H1 (cell line): ENCODE measurements at regions not wholly inside any gene's neighbourhood (a gene's known extent, or its start where the extent isn't known, plus 50 kb on each side); places are given as distances from the start of the nearest gene placed in this dataset.

Experiments
- CTCF ChIA-PET: fragments of 300-600 bp; sonication (Branson Sonifier 250); formaldehyde crosslinking; loops from one replicate; lab custom pipeline; 2021; ENCODE audit not compliant: partially characterized antibody; lab: Charles Lee
- POLR2A ChIA-PET: fragments of 300-600 bp; sonication (Branson Sonifier 250); formaldehyde crosslinking; loops from one replicate; lab custom pipeline; 2021; ENCODE audit warnings: inconsistent platforms; ENCODE audit not compliant: partially characterized antibody; lab: Charles Lee
- DNase-seq, 2 experiments: peaks; one replicate each; pipeline versions ENCODE4 v3.0.0 to v3.0.0-alpha.2; 2010 to 2022; ENCODE audit warnings: low spot score in 2 of 2, low read depth in 1 of 2, mixed read lengths in 1 of 2
- FAIRE-seq: peaks from 2 replicates; lab custom pipeline; 2011; peaks lifted over from hg19 to GRCh38; lab: Jason Lieb, UNC
- H2AFZ ChIP-seq: 2 replicates; pipeline ENCODE4 v1.8.1; 2012; ENCODE audit warnings: low read length, inconsistent platforms
- H2AK5ac ChIP-seq: 2 replicates; pipeline ENCODE4 v1.6.1; 2013; ENCODE audit warnings: low read depth, low read length
- H2BK120ac ChIP-seq: replicated peaks from 2 replicates; pipeline ENCODE3; 2013; ENCODE audit warnings: low read depth, low read length, inconsistent platforms
- H2BK12ac ChIP-seq: 2 replicates; pipeline ENCODE4 v1.6.1; 2013; ENCODE audit warnings: low read depth, low read length
- H2BK15ac ChIP-seq: 2 replicates; pipeline ENCODE4 v1.6.1; 2013; ENCODE audit warnings: low read length
- H2BK20ac ChIP-seq: 2 replicates; pipeline ENCODE4 v1.6.1; 2013; ENCODE audit warnings: low read length
- H2BK5ac ChIP-seq: 2 replicates; pipeline ENCODE4 v1.6.1; 2013; ENCODE audit warnings: low read depth, low read length
- H3K14ac ChIP-seq: 2 replicates; pipeline ENCODE4 v1.6.1; 2013; ENCODE audit warnings: inconsistent platforms; ENCODE audit not compliant: insufficient read length
- H3K18ac ChIP-seq: 2 replicates; pipeline ENCODE4 v1.6.1; 2013; ENCODE audit warnings: low read length; ENCODE audit errors: extremely low read depth
- H3K23ac ChIP-seq: 2 replicates; pipeline ENCODE4 v1.6.1; 2013; ENCODE audit warnings: inconsistent platforms; ENCODE audit not compliant: insufficient read length
- H3K23me2 ChIP-seq: 2 replicates; pipeline ENCODE4 v1.6.1; 2013; ENCODE audit warnings: low read depth, low read length
- H3K27ac ChIP-seq: 2 replicates; pipeline ENCODE4 v1.6.1; 2011; ENCODE audit warnings: low read depth, low read length, inconsistent platforms
- H3K27me3 ChIP-seq, 4 experiments: replicated peaks in 1 of 4; 1 replicate in 1 of 4; 2 replicates in 3 of 4; pipeline versions ENCODE4 v1.6.1 to v1.8.1; 2011 to 2013; ENCODE audit warnings: low read length in 3 of 4, mild to moderate bottlenecking in 3 of 4, inconsistent platforms in 2 of 4, mixed read lengths in 2 of 4, moderate library complexity in 1 of 4; ENCODE audit not compliant: control insufficient read depth in 3 of 4, insufficient read depth in 3 of 4; ENCODE audit errors: extremely low read depth in 1 of 4
- H3K36me3 ChIP-seq, 4 experiments: 2 replicates each; pipeline versions ENCODE4 v1.6.1 to v1.8.1; 2011 to 2013; ENCODE audit warnings: mild to moderate bottlenecking in 4 of 4, low read length in 3 of 4, moderate library complexity in 2 of 4, control low read depth in 1 of 4, inconsistent platforms in 1 of 4; ENCODE audit not compliant: insufficient read depth in 4 of 4, control insufficient read depth in 2 of 4
- H3K4ac ChIP-seq: replicated peaks from 2 replicates; pipeline ENCODE3; 2013; ENCODE audit warnings: low read length, low read depth, mixed read lengths, inconsistent platforms; ENCODE audit not compliant: insufficient read length
- H3K4me1 ChIP-seq, 4 experiments: replicated peaks in 1 of 4; 1 replicate in 1 of 4; 2 replicates in 3 of 4; pipeline versions ENCODE4 v1.6.1 to v1.8.1; 2011 to 2013; ENCODE audit warnings: low read length in 3 of 4, inconsistent platforms in 2 of 4, mixed read lengths in 1 of 4; ENCODE audit not compliant: insufficient read depth in 4 of 4, control insufficient read depth in 3 of 4
- H3K4me2 ChIP-seq, 2 experiments: 2 replicates each; pipeline versions ENCODE4 v1.6.1 to v1.8.1; 2011 to 2013; ENCODE audit warnings: low read depth in 2 of 2, low read length in 2 of 2, control low read depth in 1 of 2, inconsistent platforms in 1 of 2, mild to moderate bottlenecking in 1 of 2; ENCODE audit not compliant: insufficient read depth in 1 of 2
- H3K4me3 ChIP-seq, 4 experiments: fragments of 200-600, 300-600 bp in 1 of 4; sonication (generic), shearing (Covaris generic), sonication (Bioruptor Twin) in 1 of 4; 2 replicates each; pipeline versions ENCODE4 v1.5.1 to v1.8.1; 2011 to 2016; ENCODE audit warnings: low read length in 4 of 4, low read depth in 3 of 4, control low read depth in 2 of 4, inconsistent platforms in 2 of 4, mild to moderate bottlenecking in 2 of 4, mixed read lengths in 1 of 4, moderate library complexity in 1 of 4; ENCODE audit not compliant: insufficient read depth in 2 of 4; ENCODE audit errors: extremely low read depth in 1 of 4
- H3K56ac ChIP-seq: replicated peaks from 2 replicates; pipeline ENCODE3; 2013; ENCODE audit warnings: low read depth, mild to moderate bottlenecking, mixed read lengths, low read length, inconsistent platforms; ENCODE audit not compliant: insufficient read length
- H3K79me1 ChIP-seq: 2 replicates; pipeline ENCODE4 v1.6.1; 2013; ENCODE audit warnings: low read depth, low read length, control low read depth
- H3K79me2 ChIP-seq, 2 experiments: 2 replicates each; pipeline versions ENCODE4 v1.6.1 to v1.8.1; 2012 to 2013; ENCODE audit warnings: low read length in 2 of 2, mild to moderate bottlenecking in 2 of 2, inconsistent platforms in 1 of 2; ENCODE audit not compliant: insufficient read depth in 2 of 2, control insufficient read depth in 1 of 2
- H3K9ac ChIP-seq, 4 experiments: replicated peaks in 1 of 4; 1 replicate in 1 of 4; 2 replicates in 3 of 4; pipeline versions ENCODE4 v1.6.1 to v1.8.1; 2011 to 2013; ENCODE audit warnings: low read depth in 3 of 4, low read length in 3 of 4, control low read depth in 2 of 4, mild to moderate bottlenecking in 2 of 4, moderate library complexity in 2 of 4, inconsistent platforms in 1 of 4; ENCODE audit errors: extremely low read depth in 1 of 4
- H3K9me3 ChIP-seq, 2 experiments: 2 replicates each; pipeline versions ENCODE4 v1.6.1 to v1.8.1; 2012 to 2013; ENCODE audit warnings: mild to moderate bottlenecking in 2 of 2, moderate library complexity in 2 of 2, control low read depth in 1 of 2, inconsistent platforms in 1 of 2, low read depth in 1 of 2, low read length in 1 of 2, mixed read lengths in 1 of 2; ENCODE audit not compliant: insufficient read depth in 2 of 2
- H4K20me1 ChIP-seq, 2 experiments: replicated peaks in 1 of 2; 2 replicates each; pipeline versions ENCODE3 to v1.8.1; 2011 to 2013; ENCODE audit warnings: inconsistent platforms in 2 of 2, low read length in 2 of 2, mild to moderate bottlenecking in 1 of 2; ENCODE audit not compliant: insufficient read depth in 2 of 2, control insufficient read depth in 1 of 2
- H4K5ac ChIP-seq: 2 replicates; pipeline ENCODE4 v1.6.1; 2013; ENCODE audit warnings: low read length, low read depth, mixed read lengths, inconsistent platforms; ENCODE audit not compliant: insufficient read length
- H4K8ac ChIP-seq: 2 replicates; pipeline ENCODE4 v1.8.0; 2013; ENCODE audit warnings: mild to moderate bottlenecking, moderate library complexity, low read length, inconsistent platforms; ENCODE audit not compliant: insufficient read depth; ENCODE audit errors: extremely low read depth
- H4K91ac ChIP-seq: replicated peaks from 2 replicates; pipeline ENCODE3; 2013; ENCODE audit warnings: low read length, mixed read lengths, inconsistent platforms; ENCODE audit not compliant: insufficient read length
- GTF2F1 ChIP-seq: IDR thresholded peaks from 2 replicates; pipeline ENCODE4 v1.6.1; 2012; ENCODE audit warnings: low read depth, low read length, improper control_type of control experiment, borderline replicate concordance
- JUN ChIP-seq: IDR thresholded peaks from 2 replicates; pipeline ENCODE4 v1.6.1; 2011; ENCODE audit warnings: low read depth, mild to moderate bottlenecking, improper control_type of control experiment, low read length
- POLR2A ChIP-seq, 2 experiments: IDR thresholded peaks; 1 replicate in 1 of 2; 2 replicates in 1 of 2; pipeline ENCODE4 v1.6.1; 2011; ENCODE audit warnings: low read depth in 2 of 2, low read length in 2 of 2, mild to moderate bottlenecking in 2 of 2; ENCODE audit errors: control extremely low read depth in 1 of 2
- RNF2 ChIP-seq: fragments of 200-900, 300-1000 bp; sonication (generic); IDR thresholded peaks from 2 replicates; pipeline ENCODE4 v1.7.1; 2016; ENCODE audit warnings: borderline replicate concordance, low read depth, mild to moderate bottlenecking, antibody characterized with exemption, low read length; ENCODE audit not compliant: poor library complexity, severe bottlenecking; ENCODE audit errors: missing control alignments
- SIN3A ChIP-seq, 2 experiments: IDR thresholded peaks in 1 of 2; conservative IDR thresholded peaks in 1 of 2; 2 replicates each; pipeline ENCODE4 v1.6.1; 2011 to 2012; ENCODE audit warnings: low read length in 2 of 2, improper control_type of control experiment in 1 of 2, low read depth in 1 of 2, mild to moderate bottlenecking in 1 of 2
- SP2 ChIP-seq: IDR thresholded peaks from 2 replicates; pipeline ENCODE4 v1.6.1; 2012; ENCODE audit warnings: mild to moderate bottlenecking, low read length, inconsistent platforms
- WGBS, 2 experiments: shearing (Covaris generic) in 1 of 2; methylation state at CpG; one replicate each; pipeline versions ENCODE4 v1.1.6 to v1.1.7; 2013 to 2015; ENCODE audit warnings: low lambda C conversion rate in 2 of 2, mixed read lengths in 2 of 2, inconsistent platforms in 1 of 2, low coverage in 1 of 2, missing lambda C conversion rate in 1 of 2; ENCODE audit not compliant: insufficient replicate concordance in 2 of 2, insufficient coverage in 1 of 2, insufficient read length in 1 of 2; ENCODE audit errors: extremely low coverage in 1 of 2, missing lambda C conversion rate in 1 of 2; 5-methylcytosine and 5-hydroxymethylcytosine counted together

DNA sequence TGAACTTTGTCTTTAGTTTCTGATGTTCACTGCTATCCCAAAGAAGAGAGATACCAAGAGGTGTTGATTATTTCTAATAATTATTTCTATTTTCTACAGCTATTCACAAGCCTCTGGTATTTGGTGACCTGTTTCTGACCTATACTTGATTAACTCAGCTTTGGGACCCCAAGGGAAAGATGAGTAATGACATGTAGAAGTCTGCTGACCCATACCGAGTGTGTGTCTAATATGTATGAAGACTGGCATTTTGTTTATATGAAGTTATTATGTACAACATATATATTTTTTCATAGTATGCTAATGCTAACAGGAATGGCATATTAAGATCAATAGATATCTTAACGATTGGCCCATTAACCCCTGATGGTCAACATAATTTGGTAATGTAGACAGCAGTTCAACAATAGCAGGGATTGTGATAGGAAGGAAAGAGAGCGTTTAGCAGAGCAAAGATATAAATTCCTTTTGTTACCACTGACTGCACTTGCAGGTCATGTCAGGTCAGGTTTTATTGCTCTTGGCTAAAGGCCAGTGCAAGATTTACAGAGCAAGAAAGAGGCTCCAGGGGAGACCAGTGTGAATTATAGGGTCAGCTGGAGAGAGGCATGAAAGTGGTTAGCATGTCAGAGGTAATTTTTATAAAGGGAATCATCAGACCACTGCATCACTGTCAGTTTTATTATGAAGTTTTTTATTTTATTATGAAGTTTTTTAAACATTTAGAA is 94.7 kb upstream of the DIPK2B start:
- no peak overlapping the region for H2BK15ac ChIP-seq
- H4K91ac ChIP-seq, result no peak overlapping the region
- WGBS, 2 experiments, result 92% methylated on average over 3 of the region's 3 CpGs; no CpG with 5 or more reads in 1 of the 2 experiments
- no peak for DNase-seq
- no peak overlapping the region for H2BK120ac ChIP-seq
- H3K36me3 ChIP-seq, result no peaks in the 10 kb centered on the region
- no peak overlapping the region for H2BK5ac ChIP-seq
- TF ChIP-seq GTF2F1 (no peak), RNF2 (no peak), SIN3A (conservative IDR thresholded peaks at IDR 0.05 in 1 of 2, IDR thresholded peaks at IDR 0.05 in 1 of 2; ENCODE audit: low read depth in 1 of 2, low read length in 2 of 2) (no peak), POLR2A (IDR thresholded peaks at IDR 0.05; ENCODE audit: control extremely low read depth in 1 of 2, low read depth in 2 of 2, low read length in 2 of 2) (no peak), JUN (no peak), SP2 (no peak)
- TF ChIP-seq, all 59 proteins: peak for 0
- Histone ChIP-seq H2BK20ac (no peak overlapping the region), H3K56ac (no peak overlapping the region), H2AFZ (no peak overlapping the region), H3K9ac (no peak overlapping the region), H3K18ac (no peak overlapping the region), H3K4me3 (no peak overlapping the region), H4K5ac (no peak overlapping the region), H4K20me1 (no peaks in the 10 kb centered on the region), H3K9me3 (no peaks in the 10 kb centered on the region), H3K27me3 (no peaks in the 10 kb centered on the region), H3K23ac (no peak overlapping the region), H3K27ac (no peak overlapping the region), H2BK12ac (no peak overlapping the region), H2AK5ac (no peak overlapping the region), H3K4me2 (no peak overlapping the region), H3K4ac (no peak overlapping the region), H3K79me2 (no peaks in the 10 kb centered on the region), H4K8ac (no peak overlapping the region), H3K79me1 (no peaks in the 10 kb centered on the region), H3K23me2 (no peaks in the 10 kb centered on the region), H3K14ac (no peak overlapping the region), H3K4me1 (no peaks in the 10 kb centered on the region)
- ChIA-PET POLR2A (no interaction called here), CTCF (no interaction called here)
- no peak for FAIRE-seq
